Upper lobe of right lung (tissue), 1 donor: ENCODE measurements at regions not wholly inside any gene's neighbourhood (a gene's known extent, or its start where the extent isn't known, plus 50 kb on each side); places are given as distances from the start of the nearest gene placed in this dataset.
A peak's percentile ranks its signal among the peaks of the same experiment; 100 is the strongest.

Source experiments
- ATAC-seq: fragments of 200-7000 bp; cut with Tn5 transposase; one replicate; pipeline ENCODE4 v1.9.1; 2020; ENCODE audit warnings: mild to moderate bottlenecking, moderate library complexity
- DNase-seq: peaks from one replicate; pipeline ENCODE4 v3.0.0-alpha.2; 2020
- H3K27ac ChIP-seq: fragments of 200-600 bp; one replicate; pipeline ENCODE4 v1.8.0; 2022
- H3K27me3 ChIP-seq: fragments of 200-600 bp; one replicate; pipeline ENCODE4 v1.8.0; 2022; ENCODE audit warnings: mild to moderate bottlenecking
- H3K36me3 ChIP-seq: fragments of 200-600 bp; one replicate; pipeline ENCODE4 v1.8.0; 2022
- H3K4me1 ChIP-seq: fragments of 200-600 bp; one replicate; pipeline ENCODE4 v1.8.0; 2022
- H3K4me3 ChIP-seq: fragments of 200-600 bp; one replicate; pipeline ENCODE4 v1.8.0; 2022; ENCODE audit warnings: mild to moderate bottlenecking
- H3K9me3 ChIP-seq: fragments of 200-600 bp; one replicate; pipeline ENCODE4 v1.8.0; 2022
- CTCF ChIP-seq: fragments of 200-600 bp; IDR thresholded peaks from one replicate; pipeline ENCODE4 v1.8.0; 2022; ENCODE audit warnings: antibody characterized with exemption
- intact Hi-C: fragments of 100-400 bp; cut with DNase I; formaldehyde crosslinking; loops from one replicate; pipeline ENCODE4 v1.11.0; 2022
- donor health status: DM: no; HTN: yes; CAD: no; lungs with severe emphysema.

- intact Hi-C loops, result no loop called here
- no peaks in the 10 kb centered on the region for H3K9me3 ChIP-seq
- no peak for ATAC-seq
- DNase-seq, result no peak
- no peaks in the 10 kb centered on the region for H3K4me1 ChIP-seq
- H3K36me3 ChIP-seq, result no peaks in the 10 kb centered on the region
- H3K27ac ChIP-seq, result no peak overlapping the region
- H3K27me3 ChIP-seq, result no peaks in the 10 kb centered on the region
- H3K4me3 ChIP-seq, result no peak overlapping the region
- TF ChIP-seq CTCF, result no peak
These were observed 455.9 kb downstream of the RNF144A start for GRCh38 chr2:7373156-7373555.

DNA sequence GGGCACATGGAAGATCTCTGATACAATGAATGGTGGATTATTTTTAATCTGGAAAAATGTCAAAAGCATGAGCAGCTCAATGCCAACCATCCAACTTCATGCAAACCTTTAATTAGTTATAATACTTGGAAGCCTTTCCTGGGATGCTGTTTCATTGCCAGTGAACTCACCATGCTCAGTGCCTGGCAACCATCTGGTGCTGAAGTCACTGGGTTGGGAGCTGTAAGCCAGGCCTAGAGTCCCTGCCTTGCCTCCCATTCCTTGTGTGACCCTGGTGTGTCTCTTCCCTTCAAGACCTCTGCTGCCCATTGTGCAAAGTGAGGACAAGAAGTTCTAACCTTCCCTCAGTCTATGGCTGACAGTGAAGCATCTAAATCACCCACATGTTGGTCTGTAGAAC lies 458.7 kb downstream of the RNF144A start:
- no peak overlapping the region for H3K27ac ChIP-seq
- no peak for TF ChIP-seq CTCF
- no peak for ATAC-seq
- no peaks in the 10 kb centered on the region for H3K9me3 ChIP-seq
- no peaks in the 10 kb centered on the region for H3K27me3 ChIP-seq
- H3K4me3 ChIP-seq, result no peak overlapping the region
- intact Hi-C loops, result no loop called here
- H3K36me3 ChIP-seq, result no peaks in the 10 kb centered on the region
- H3K4me1 ChIP-seq, result no peaks in the 10 kb centered on the region
- no peak for DNase-seq

DNA sequence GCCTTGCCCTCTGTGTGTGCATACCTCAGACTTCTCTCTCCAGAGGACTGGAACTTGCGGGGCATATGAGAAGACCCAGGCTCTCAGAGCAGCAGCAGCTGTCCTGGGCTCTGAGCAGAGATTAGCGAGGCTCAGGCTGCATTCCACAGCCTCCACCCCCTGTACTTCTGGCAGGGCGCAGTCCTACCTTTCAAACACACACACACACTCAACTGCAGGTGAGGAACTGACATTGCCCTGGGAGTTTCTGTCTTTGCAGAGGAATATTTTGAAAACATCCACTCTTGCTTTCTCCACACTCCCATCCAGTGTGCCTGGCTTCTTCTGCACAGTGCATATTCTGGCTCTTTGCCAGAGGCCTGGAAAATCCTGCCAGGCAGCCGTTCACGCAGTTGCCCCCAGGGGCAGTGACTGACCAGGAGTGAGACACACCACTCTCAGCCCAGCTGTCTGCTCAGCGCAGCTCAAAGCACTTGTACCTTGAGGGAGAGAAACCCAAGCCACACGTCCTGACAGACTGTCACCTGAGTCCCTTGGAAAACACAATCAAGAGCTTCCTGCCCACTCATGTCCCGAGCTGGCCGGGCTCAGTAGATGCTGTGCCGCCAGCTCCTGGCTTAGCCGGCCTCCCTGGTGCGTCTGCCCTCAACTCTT lies 460.8 kb downstream of the RNF144A start:
- no peaks in the 10 kb centered on the region for H3K4me1 ChIP-seq
- peak; percentile 72 for ATAC-seq
- intact Hi-C loops, result no loop called here
- no peaks in the 10 kb centered on the region for H3K36me3 ChIP-seq
- H3K27me3 ChIP-seq, result no peaks in the 10 kb centered on the region
- H3K27ac ChIP-seq, result no peak overlapping the region
- peak; percentile 65 for DNase-seq
- no peaks in the 10 kb centered on the region for H3K9me3 ChIP-seq
- no peak overlapping the region for H3K4me3 ChIP-seq
- TF ChIP-seq CTCF, result no peak

DNA sequence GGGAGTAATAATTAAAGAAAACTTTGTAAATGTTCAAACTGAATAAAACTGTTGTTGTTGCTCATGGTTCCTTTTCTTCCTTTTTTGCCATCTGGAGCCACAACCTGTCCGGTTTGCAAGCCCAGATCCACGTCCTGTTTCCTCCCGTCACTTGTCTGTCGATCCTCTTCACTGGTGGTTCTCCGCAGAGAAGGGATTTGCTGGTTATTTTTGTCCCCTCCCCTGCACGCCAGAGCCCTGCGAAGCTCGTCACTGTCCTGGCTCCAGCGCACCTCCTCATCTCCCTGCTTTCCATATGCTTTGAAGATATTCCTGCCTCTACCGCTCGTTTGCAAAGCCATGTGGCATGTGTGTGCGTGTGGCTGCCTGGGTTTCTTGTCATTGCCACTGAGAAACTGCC lies 461.4 kb downstream of the RNF144A start:
- Histone ChIP-seq H3K27ac (no peak overlapping the region), H3K4me1 (no peaks in the 10 kb centered on the region), H3K27me3 (no peaks in the 10 kb centered on the region), H3K4me3 (no peak overlapping the region), H3K9me3 (no peaks in the 10 kb centered on the region), H3K36me3 (no peaks in the 10 kb centered on the region)
- TF ChIP-seq CTCF, result no peak
- intact Hi-C loops, result no loop called here
- ATAC-seq (no peak), DNase-seq (no peak)

- no peak for TF ChIP-seq CTCF
- peak; percentile 35 for ATAC-seq
- Histone ChIP-seq H3K9me3 (no peaks in the 10 kb centered on the region), H3K36me3 (no peaks in the 10 kb centered on the region), H3K4me1 (no peaks in the 10 kb centered on the region), H3K27me3 (no peaks in the 10 kb centered on the region), H3K4me3 (no peak overlapping the region), H3K27ac (no peak overlapping the region)
- intact Hi-C loops, result no loop called here
- no peak for DNase-seq
These were observed 462.6 kb downstream of the RNF144A start for GRCh38 chr2:7379799-7380198.
